ENCODE measurements at regions not wholly inside any gene's neighbourhood (a gene's known extent, or its start where the extent isn't known, plus 50 kb on each side); places are given as distances from the start of the nearest gene placed in this dataset.

GRCh38 chr12:84455598-84455997 is 457.0 kb downstream of the SLC6A15 start:
- TF ChIP-seq POLR2A (IDR thresholded peaks at IDR 0.05) (no peak), CTCF (IDR thresholded peaks at IDR 0.05) (no peak)
